Spleen (tissue), 11 donors: ENCODE measurements at regions not wholly inside any gene's neighbourhood (a gene's known extent, or its start where the extent isn't known, plus 50 kb on each side); places are given as distances from the start of the nearest gene placed in this dataset.

Experiments used
- DNase-seq: peaks from one replicate; pipeline ENCODE4 v3.0.0-alpha.2; 2020
- H3K27ac ChIP-seq, 8 donors: fragments of 200-600 bp; sonication (generic) in 7 of 8; 1 replicate in 4 of 8; 2 replicates in 4 of 8; pipeline versions ENCODE4 v1.5.0 to v1.8.0; 2016 to 2021; ENCODE audit warnings: inconsistent platforms in 4 of 8, mild to moderate bottlenecking in 4 of 8, moderate library complexity in 1 of 8
- H3K27me3 ChIP-seq, 7 donors: fragments of 200-600 bp; sonication (generic) in 6 of 7; replicated peaks in 1 of 7; 1 replicate in 4 of 7; 2 replicates in 3 of 7; pipeline versions ENCODE4 v1.5.0 to v1.8.0; 2016 to 2021; ENCODE audit warnings: inconsistent platforms in 3 of 7, mild to moderate bottlenecking in 1 of 7
- H3K36me3 ChIP-seq, 6 donors: fragments of 200-600 bp; sonication (generic) in 5 of 6; 1 replicate in 4 of 6; 2 replicates in 2 of 6; pipeline versions ENCODE4 v1.5.0 to v1.8.0; 2016 to 2021; ENCODE audit warnings: inconsistent platforms in 2 of 6
- H3K4me1 ChIP-seq, 6 donors: fragments of 200-600 bp; sonication (generic) in 5 of 6; 1 replicate in 3 of 6; 2 replicates in 3 of 6; pipeline versions ENCODE4 v1.5.0 to v1.8.0; 2016 to 2021; ENCODE audit warnings: inconsistent platforms in 3 of 6
- H3K4me3 ChIP-seq, 8 donors: fragments of 200-600 bp; sonication (generic) in 7 of 8; 1 replicate in 4 of 8; 2 replicates in 4 of 8; pipeline versions ENCODE4 v1.5.0 to v1.8.0; 2016 to 2021; ENCODE audit warnings: inconsistent platforms in 4 of 8, mild to moderate bottlenecking in 4 of 8, moderate library complexity in 2 of 8
- H3K9me3 ChIP-seq, 8 donors: fragments of 200-600 bp; sonication (generic) in 7 of 8; 1 replicate in 4 of 8; 2 replicates in 4 of 8; pipeline versions ENCODE4 v1.5.0 to v1.8.0; 2016 to 2021; ENCODE audit warnings: inconsistent platforms in 4 of 8
- POLR2A ChIP-seq, 3 donors: fragments of 450-650 bp; IDR thresholded peaks; one replicate each; pipeline ENCODE4 v1.5.1; 2017; ENCODE audit warnings: antibody characterized with exemption in 3 of 3, mild to moderate bottlenecking in 1 of 3
- POLR2AphosphoS5 ChIP-seq, 3 donors: sonication (generic); formaldehyde crosslinking; IDR thresholded peaks; one replicate each; pipeline ENCODE4 v1.5.1; 2017; ENCODE audit warnings: antibody characterized with exemption in 3 of 3
- WGBS, 5 donors: extraction: QIAGEN DNeasy Blood & Tissue Kit in 3 of 5; methylation state at CpG; one replicate each; pipeline versions ENCODE4 v1.1.5 to v1.1.7; 2013 to 2018; 5-methylcytosine and 5-hydroxymethylcytosine counted together
- intact Hi-C: fragments of 100-400 bp; cut with DNase I; formaldehyde crosslinking; loops from one replicate; pipeline ENCODE4 v1.15.0; 2023; ENCODE audit warnings: low total_unique reads
- TF ChIP-seq, protein P1 (sequence below), 11 experiments: fragments of 200-600 bp in 7 of 11; fragments of 450-650 bp in 4 of 11; sonication (generic) in 4 of 11; IDR thresholded peaks in 8 of 11; conservative IDR thresholded peaks in 3 of 11; 1 replicate in 7 of 11; 2 replicates in 4 of 11; pipeline versions ENCODE4 v1.4.0 to v1.8.0; 2016 to 2021; ENCODE audit warnings: antibody characterized with exemption in 11 of 11, inconsistent platforms in 4 of 11, mild to moderate bottlenecking in 1 of 11
- donor health status: healthy with polysubstance abuse.
- donor health status: DM: no; HTN: no; CAD: no; lungs with moderate emphysema.
- donor health status: DM: no; HTN: no; CAD: no.
- donor health status: Bipolar disorder and iron deficiency.
- donor health status: healthy.
- donor health status: DM: no; HTN: no; CAD: no.
- donor health status: DM: yes; HTN: yes; CAD: no.

DNA sequence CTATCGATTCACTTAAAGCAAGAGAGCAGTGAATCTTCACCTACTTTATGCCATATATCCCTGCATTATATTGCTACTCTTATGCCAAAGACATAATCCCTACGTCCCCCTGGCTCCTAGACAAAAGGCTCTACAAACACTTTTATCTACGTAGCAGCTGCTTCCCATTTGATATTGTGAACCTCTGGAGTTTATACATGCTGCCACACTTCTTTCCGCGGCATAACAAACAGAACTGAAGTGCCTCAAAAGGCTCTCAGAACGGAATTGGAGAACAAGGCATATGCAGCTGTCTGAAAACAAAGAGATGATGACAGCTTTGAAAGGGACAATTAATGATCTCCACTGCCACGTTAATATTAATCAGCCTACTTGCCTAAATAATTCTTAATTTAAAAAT lies 985.6 kb upstream of the LRRN3 start:
- Histone ChIP-seq H3K36me3 (no peaks in the 10 kb centered on the region), H3K4me1 (no peaks in the 10 kb centered on the region), H3K4me3 (no peak overlapping the region), H3K9me3 (peaks cover 0 to 10% (median 0%) of the 10 kb centered on the region in 8 donors), H3K27ac (no peak overlapping the region), H3K27me3 (no peaks in the 10 kb centered on the region)
- DNase-seq, result no peak
- WGBS, 5 donors, result 32 to 46% (median 38%) methylated on average over 7 of the region's 7 CpGs
- intact Hi-C loops, result no loop called here
- no peak for TF ChIP-seq POLR2A (IDR thresholded peaks at IDR 0.05)
- TF ChIP-seq, protein P1, sequence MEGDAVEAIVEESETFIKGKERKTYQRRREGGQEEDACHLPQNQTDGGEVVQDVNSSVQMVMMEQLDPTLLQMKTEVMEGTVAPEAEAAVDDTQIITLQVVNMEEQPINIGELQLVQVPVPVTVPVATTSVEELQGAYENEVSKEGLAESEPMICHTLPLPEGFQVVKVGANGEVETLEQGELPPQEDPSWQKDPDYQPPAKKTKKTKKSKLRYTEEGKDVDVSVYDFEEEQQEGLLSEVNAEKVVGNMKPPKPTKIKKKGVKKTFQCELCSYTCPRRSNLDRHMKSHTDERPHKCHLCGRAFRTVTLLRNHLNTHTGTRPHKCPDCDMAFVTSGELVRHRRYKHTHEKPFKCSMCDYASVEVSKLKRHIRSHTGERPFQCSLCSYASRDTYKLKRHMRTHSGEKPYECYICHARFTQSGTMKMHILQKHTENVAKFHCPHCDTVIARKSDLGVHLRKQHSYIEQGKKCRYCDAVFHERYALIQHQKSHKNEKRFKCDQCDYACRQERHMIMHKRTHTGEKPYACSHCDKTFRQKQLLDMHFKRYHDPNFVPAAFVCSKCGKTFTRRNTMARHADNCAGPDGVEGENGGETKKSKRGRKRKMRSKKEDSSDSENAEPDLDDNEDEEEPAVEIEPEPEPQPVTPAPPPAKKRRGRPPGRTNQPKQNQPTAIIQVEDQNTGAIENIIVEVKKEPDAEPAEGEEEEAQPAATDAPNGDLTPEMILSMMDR (IDR thresholded peaks at IDR 0.05 in 8 of 11, conservative IDR thresholded peaks at IDR 0.05 in 3 of 11), result no peak
- TF ChIP-seq POLR2AphosphoS5 (IDR thresholded peaks at IDR 0.05), result no peak

DNA sequence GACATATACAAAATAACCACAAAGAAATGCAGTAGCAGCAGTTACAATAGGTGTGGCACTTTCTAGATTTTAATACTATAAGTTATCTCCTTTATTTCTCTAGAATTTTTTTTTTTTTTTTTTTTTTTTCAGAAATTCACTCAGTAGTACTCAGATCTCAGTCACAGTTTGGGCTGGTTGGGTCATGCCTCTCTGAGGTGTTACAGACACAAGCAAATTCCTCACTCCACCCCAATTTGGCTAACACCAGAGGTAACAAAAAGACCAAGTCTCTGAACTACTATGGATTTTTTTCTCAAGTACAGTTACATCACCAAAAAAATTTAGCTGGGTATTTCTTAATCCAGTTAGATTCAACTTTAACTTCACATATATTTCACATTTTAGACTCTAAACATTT lies 985.1 kb upstream of the LRRN3 start:
- no peaks in the 10 kb centered on the region for H3K4me1 ChIP-seq
- TF ChIP-seq POLR2A (IDR thresholded peaks at IDR 0.05) (no peak), POLR2AphosphoS5 (IDR thresholded peaks at IDR 0.05) (no peak)
- TF ChIP-seq, protein P1 (IDR thresholded peaks at IDR 0.05 in 8 of 11, conservative IDR thresholded peaks at IDR 0.05 in 3 of 11), result no peak
- H3K27ac ChIP-seq, result no peak overlapping the region
- H3K4me3 ChIP-seq, result no peak overlapping the region
- peaks cover 0 to 6% (median 0%) of the 10 kb centered on the region in 8 donors for H3K9me3 ChIP-seq
- H3K36me3 ChIP-seq, result no peaks in the 10 kb centered on the region
- H3K27me3 ChIP-seq, result no peaks in the 10 kb centered on the region
- intact Hi-C loops, result no loop called here
- DNase-seq, result no peak

DNA sequence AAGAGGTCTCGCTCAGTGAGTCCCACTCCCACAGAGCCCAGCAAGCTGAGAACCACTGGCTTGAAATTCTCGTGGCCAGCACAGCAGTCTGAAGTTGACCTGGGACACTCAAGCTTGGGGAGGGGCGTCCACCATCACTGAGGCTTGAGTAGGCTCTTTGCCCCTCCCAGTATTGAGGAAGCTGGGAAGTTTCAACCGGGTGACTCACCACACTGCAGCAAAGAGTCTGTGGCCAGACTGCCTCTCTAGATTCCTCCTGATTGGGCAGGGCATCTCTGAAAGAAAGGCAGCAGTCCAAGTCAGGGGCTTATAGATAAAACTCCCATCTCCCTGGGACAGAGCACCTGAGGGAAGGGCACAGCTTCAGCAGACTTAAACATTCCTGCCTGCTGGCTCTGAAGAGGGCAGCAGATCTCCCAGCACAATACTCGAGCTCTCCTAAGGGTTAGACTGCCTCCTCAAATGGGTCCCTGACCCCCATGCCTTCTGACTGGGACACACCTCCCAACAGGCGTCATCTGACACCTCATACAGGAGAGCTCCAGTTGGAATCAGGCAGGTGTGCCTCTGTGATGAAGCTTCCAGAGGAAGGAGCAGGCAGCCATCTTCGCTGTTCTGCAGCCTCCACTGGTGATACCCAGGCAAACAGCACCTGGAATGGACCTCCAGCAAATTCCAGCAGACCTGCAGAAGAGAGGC lies 970.9 kb upstream of the LRRN3 start:
- no peak for DNase-seq
- TF ChIP-seq POLR2A (IDR thresholded peaks at IDR 0.05), result no peak
- TF ChIP-seq, protein P1 (IDR thresholded peaks at IDR 0.05 in 8 of 11, conservative IDR thresholded peaks at IDR 0.05 in 3 of 11), result no peak
- no peak for TF ChIP-seq POLR2AphosphoS5 (IDR thresholded peaks at IDR 0.05)
- Histone ChIP-seq H3K9me3 (peaks cover 0 to 34% (median 13%) of the 10 kb centered on the region in 8 donors), H3K27me3 (no peaks in the 10 kb centered on the region), H3K27ac (no peak overlapping the region), H3K4me1 (no peaks in the 10 kb centered on the region), H3K4me3 (no peak overlapping the region), H3K36me3 (no peaks in the 10 kb centered on the region)
- 47 to 76% (median 67%) methylated on average over 3 to 7 of the region's 7 CpGs for WGBS, 5 donors
- intact Hi-C loops, result no loop called here

DNA sequence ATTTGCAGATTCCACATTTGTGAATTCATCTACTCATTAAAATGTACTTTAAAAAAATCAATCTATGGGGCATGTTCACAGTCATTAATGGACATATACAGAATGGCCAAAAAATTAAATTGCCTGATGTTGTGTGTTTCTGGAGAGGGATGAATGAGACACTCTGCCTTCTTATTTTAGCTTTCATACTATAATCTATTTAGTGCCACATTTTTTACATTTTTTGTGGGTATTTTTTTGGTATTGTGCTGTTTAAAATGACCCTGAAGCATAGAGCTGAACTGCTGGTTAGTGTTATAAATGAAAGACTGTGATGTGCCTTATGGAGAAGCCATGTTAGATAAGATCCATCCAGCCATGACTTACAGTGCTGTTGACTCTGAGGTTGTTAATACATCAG lies 961.8 kb upstream of the LRRN3 start:
- Histone ChIP-seq H3K27me3 (no peaks in the 10 kb centered on the region), H3K4me3 (no peak overlapping the region), H3K4me1 (no peaks in the 10 kb centered on the region), H3K9me3 (peaks cover 0 to 15% (median 1%) of the 10 kb centered on the region in 8 donors), H3K36me3 (no peaks in the 10 kb centered on the region), H3K27ac (no peak overlapping the region)
- intact Hi-C loops, result no loop called here
- TF ChIP-seq, protein P1 (IDR thresholded peaks at IDR 0.05 in 8 of 11, conservative IDR thresholded peaks at IDR 0.05 in 3 of 11), result no peak
- TF ChIP-seq POLR2AphosphoS5 (IDR thresholded peaks at IDR 0.05) (no peak), POLR2A (IDR thresholded peaks at IDR 0.05) (no peak)
- no peak for DNase-seq
